ENCODE measurements at regions not wholly inside any gene's neighbourhood (a gene's known extent, or its start where the extent isn't known, plus 50 kb on each side); places are given as distances from the start of the nearest gene placed in this dataset.

DNA sequence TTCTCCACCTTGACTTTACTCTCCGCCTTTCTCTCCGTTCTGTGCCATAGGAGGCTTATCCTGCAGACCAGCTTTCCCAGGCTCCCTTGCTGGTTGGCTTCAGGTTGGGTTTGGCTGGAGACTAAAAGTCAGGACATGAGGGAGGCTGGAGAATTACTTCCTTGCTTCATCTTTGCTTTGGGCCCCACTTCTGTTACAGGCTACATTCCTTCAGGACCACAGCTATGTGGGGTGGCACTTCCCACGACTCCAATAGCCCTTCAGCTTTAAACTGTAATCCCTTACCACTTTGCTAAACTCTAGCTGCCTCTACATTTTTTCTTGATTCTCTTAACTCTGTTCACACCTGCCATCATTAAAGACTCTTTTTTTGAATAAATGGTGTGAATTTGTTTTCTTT is 186.7 kb upstream of the NR4A3 start:
- intact Hi-C loops (cut with DNase I): no loop called here
- TF ChIP-seq, protein P1, sequence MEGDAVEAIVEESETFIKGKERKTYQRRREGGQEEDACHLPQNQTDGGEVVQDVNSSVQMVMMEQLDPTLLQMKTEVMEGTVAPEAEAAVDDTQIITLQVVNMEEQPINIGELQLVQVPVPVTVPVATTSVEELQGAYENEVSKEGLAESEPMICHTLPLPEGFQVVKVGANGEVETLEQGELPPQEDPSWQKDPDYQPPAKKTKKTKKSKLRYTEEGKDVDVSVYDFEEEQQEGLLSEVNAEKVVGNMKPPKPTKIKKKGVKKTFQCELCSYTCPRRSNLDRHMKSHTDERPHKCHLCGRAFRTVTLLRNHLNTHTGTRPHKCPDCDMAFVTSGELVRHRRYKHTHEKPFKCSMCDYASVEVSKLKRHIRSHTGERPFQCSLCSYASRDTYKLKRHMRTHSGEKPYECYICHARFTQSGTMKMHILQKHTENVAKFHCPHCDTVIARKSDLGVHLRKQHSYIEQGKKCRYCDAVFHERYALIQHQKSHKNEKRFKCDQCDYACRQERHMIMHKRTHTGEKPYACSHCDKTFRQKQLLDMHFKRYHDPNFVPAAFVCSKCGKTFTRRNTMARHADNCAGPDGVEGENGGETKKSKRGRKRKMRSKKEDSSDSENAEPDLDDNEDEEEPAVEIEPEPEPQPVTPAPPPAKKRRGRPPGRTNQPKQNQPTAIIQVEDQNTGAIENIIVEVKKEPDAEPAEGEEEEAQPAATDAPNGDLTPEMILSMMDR (IDR thresholded peaks at IDR 0.05): no peak
- TF ChIP-seq POLR2A (IDR thresholded peaks at IDR 0.05) (no peak), POLR2AphosphoS5 (IDR thresholded peaks at IDR 0.05; ENCODE audit: insufficient read depth in 1 of 2, low read depth in 1 of 2) (no peak)
- Histone ChIP-seq H3K9me3 (no peaks in the 10 kb centered on the region), H3K27ac (no peak overlapping the region), H3K4me3 (no peak overlapping the region), H3K27me3 (no peaks in the 10 kb centered on the region), H3K36me3 (no peaks in the 10 kb centered on the region), H3K4me1 (no peaks in the 10 kb centered on the region)
- DNase-seq (ENCODE audit: extremely low spot score in 2 of 2): no peak

- H3K36me3 ChIP-seq: no peaks in the 10 kb centered on the region
- TF ChIP-seq, protein P1 (IDR thresholded peaks at IDR 0.05): no peak
- TF ChIP-seq POLR2AphosphoS5 (IDR thresholded peaks at IDR 0.05; ENCODE audit: insufficient read depth in 1 of 2, low read depth in 1 of 2) (no peak), POLR2A (IDR thresholded peaks at IDR 0.05) (no peak)
- no peak overlapping the region for H3K27ac ChIP-seq
- intact Hi-C loops (cut with DNase I): no loop called here
- H3K4me3 ChIP-seq: no peak overlapping the region
- no peaks in the 10 kb centered on the region for H3K27me3 ChIP-seq
- H3K9me3 ChIP-seq: no peaks in the 10 kb centered on the region
- H3K4me1 ChIP-seq: no peaks in the 10 kb centered on the region
- DNase-seq (ENCODE audit: extremely low spot score in 2 of 2): no peak
Observed at GRCh38 chr9:99637641-99638040, 184.0 kb upstream of the NR4A3 start.

- Histone ChIP-seq H3K27ac (no peak overlapping the region), H3K4me1 (no peaks in the 10 kb centered on the region), H3K9me3 (no peaks in the 10 kb centered on the region), H3K36me3 (no peaks in the 10 kb centered on the region), H3K27me3 (no peaks in the 10 kb centered on the region), H3K4me3 (no peak overlapping the region)
- no peak for DNase-seq (ENCODE audit: extremely low spot score in 2 of 2)
- TF ChIP-seq POLR2A (IDR thresholded peaks at IDR 0.05) (no peak), POLR2AphosphoS5 (IDR thresholded peaks at IDR 0.05; ENCODE audit: insufficient read depth in 1 of 2, low read depth in 1 of 2) (no peak)
- TF ChIP-seq, protein P1 (IDR thresholded peaks at IDR 0.05): no peak
- intact Hi-C loops (cut with DNase I): no loop called here
Observed at GRCh38 chr9:99638971-99639370, 182.7 kb upstream of the NR4A3 start.

DNA sequence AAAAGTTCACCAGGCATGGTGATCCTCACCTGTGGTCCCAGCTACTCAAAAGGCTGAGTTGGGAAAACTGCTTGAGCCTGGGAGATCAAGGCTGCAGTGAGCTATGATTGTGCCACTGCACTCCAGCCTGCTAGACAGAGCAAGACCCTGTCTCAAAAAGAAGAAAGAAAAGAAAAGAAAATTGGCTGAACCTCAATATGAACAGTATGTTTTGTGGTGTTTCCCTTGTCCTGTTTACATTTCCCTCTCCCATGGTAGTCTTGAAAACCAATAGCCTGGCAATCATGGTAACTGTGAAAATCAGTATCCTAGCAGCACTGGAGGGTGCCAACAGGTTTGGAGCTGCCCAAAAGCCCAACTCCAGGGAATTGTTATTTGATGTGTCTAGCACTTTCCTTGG is 174.1 kb upstream of the NR4A3 start:
- no peaks in the 10 kb centered on the region for H3K9me3 ChIP-seq
- H3K4me1 ChIP-seq: no peaks in the 10 kb centered on the region
- H3K4me3 ChIP-seq: no peak overlapping the region
- no peak for DNase-seq (ENCODE audit: extremely low spot score in 2 of 2)
- TF ChIP-seq, protein P1 (IDR thresholded peaks at IDR 0.05): no peak
- TF ChIP-seq POLR2A (IDR thresholded peaks at IDR 0.05): no peak
- no peak for TF ChIP-seq POLR2AphosphoS5 (IDR thresholded peaks at IDR 0.05; ENCODE audit: insufficient read depth in 1 of 2, low read depth in 1 of 2)
- no peaks in the 10 kb centered on the region for H3K27me3 ChIP-seq
- intact Hi-C loops (cut with DNase I): no loop called here
- H3K36me3 ChIP-seq: no peaks in the 10 kb centered on the region
- H3K27ac ChIP-seq: no peak overlapping the region

DNA sequence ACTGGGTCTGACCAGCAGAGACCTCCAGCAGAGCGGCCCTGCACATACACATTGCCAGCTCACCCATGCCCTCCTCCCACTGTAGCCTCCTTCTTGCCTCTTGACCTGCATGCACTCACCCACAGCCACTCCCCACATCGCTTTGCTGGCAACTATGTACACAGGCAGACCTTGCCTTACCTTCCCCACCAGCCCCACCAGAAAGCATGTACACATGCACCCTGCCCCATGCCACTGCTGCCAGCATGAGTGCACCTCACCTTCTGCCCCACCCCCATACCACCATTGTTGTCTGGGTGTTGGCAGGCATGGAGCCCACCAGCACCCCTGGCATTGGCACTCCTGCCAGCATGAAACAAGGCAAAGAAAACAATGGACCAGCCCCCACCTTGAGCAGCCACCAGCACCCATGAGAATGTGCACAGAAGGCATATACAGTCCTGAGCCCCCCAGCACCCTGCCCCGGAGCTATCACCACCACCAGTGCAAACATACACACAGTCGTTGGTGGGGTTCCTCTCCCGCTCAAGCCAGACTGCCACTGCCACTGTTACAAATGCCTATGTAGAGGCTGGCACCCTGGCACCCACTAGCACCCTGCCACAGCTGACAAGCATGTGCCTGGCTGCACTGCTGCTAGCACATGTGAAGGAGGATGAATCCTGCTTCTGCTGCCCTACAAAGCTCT is 171.4 kb upstream of the NR4A3 start:
- Histone ChIP-seq H3K27ac (no peak overlapping the region), H3K36me3 (no peaks in the 10 kb centered on the region), H3K4me1 (no peaks in the 10 kb centered on the region), H3K9me3 (no peaks in the 10 kb centered on the region), H3K27me3 (no peaks in the 10 kb centered on the region), H3K4me3 (no peak overlapping the region)
- intact Hi-C loops (cut with DNase I): no loop called here
- TF ChIP-seq POLR2A (IDR thresholded peaks at IDR 0.05): no peak
- no peak for TF ChIP-seq POLR2AphosphoS5 (IDR thresholded peaks at IDR 0.05; ENCODE audit: insufficient read depth in 1 of 2, low read depth in 1 of 2)
- TF ChIP-seq, protein P1 (IDR thresholded peaks at IDR 0.05): no peak
- DNase-seq (ENCODE audit: extremely low spot score in 2 of 2): no peak

Measured in vagina (tissue), 2 donors.